Fibroblast of skin of back (primary cell): ENCODE measurements at regions not wholly inside any gene's neighbourhood (a gene's known extent, or its start where the extent isn't known, plus 50 kb on each side); places are given as distances from the start of the nearest gene placed in this dataset.
A peak's percentile ranks its signal among the peaks of the same experiment; 100 is the strongest.

Source experiments
- DNase-seq: peaks from one replicate; pipeline ENCODE4 v3.0.0-alpha.2; 2013

- DNase-seq = no peak
These were observed 217.9 kb downstream of the ENC1 start for GRCh38 chr5:74422671-74423070.

DNA sequence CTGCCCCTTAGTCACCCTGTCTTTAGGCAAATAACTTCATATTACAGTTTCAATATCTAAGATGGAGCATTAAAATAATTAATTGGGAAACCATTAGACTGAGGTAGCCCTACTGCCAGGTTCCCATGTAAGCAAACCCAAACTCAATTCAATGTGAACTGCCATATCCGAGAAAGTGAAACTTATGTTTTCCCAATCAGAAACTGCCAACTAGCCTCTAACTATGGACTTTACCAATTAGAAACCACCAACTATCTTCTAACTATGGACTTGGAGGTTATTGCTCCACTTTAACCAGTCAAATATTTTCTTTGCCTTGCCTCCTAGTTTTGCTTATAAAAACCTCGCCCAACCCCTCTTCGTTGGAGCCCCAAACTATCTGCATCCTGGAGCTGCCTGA is 218.5 kb downstream of the ENC1 start:
- DNase-seq = no peak

- DNase-seq = no peak
These were observed 219.2 kb downstream of the ENC1 start for GRCh38 chr5:74421377-74421776.

GRCh38 chr5:74420947-74421346 is 219.6 kb downstream of the ENC1 start:
- DNase-seq = no peak

- no peak for DNase-seq
These were observed 220.3 kb downstream of the ENC1 start for GRCh38 chr5:74420220-74420619.

DNA sequence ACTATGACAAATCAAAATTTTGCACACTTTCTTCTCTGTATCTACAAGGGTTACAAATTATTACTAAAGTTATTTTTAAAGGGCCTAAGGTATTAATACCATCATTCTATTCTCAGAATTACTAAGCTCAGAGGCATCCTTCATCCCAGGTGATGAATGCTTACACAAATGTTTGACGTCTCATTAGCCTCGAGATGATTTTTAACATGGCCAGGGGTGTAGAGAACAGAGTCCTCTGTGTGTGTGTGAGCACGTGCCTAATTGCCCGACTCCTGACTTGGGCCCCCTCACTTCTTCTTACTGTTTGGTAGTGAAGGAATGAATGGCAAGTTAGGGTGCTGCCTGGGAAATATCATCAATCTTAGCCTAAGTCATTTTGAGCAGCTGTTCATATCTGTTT is 221.1 kb downstream of the ENC1 start:
- no peak for DNase-seq

DNA sequence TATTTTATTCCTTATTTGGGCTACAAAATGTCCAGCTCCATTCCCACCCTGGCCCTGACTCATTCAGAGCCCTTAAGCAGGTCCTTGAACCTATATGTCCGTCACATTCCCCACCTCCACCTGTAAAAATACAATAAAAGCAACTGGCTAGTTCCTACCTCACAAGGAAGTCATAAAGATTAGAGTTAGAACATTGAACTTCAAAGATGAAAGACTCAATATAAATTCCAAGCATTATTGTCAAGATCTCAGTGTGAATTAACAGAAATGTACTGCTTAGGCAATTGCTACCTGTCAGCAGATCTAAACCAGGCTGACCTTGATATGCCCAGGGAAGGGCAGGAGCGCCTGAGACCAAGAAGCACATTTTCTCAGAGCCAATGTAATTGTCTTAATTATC is 221.8 kb downstream of the ENC1 start:
- DNase-seq = no peak

DNA sequence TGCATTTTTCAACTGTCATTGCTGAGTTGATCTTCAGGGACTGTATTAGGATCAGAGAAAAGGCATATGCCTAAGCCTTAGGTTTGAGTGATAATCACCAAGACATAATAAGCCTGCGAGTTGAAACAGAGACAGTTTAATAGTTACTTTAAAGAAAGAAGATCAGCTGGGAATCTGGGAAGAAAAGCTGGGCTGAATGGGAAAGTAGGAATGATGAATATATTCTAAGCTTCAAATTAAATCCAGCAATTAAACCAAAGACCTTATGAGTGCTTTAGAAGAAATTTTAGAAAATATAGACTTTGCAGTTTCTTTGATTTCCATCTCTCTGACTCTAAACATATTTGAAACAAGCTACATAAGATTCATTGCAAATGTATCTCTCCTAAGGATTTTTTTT is 222.3 kb downstream of the ENC1 start:
- DNase-seq = no peak

- DNase-seq = no peak
These were observed 224.8 kb downstream of the ENC1 start for GRCh38 chr5:74415695-74416102.

GRCh38 chr5:74414228-74414627 is 226.3 kb downstream of the ENC1 start:
- DNase-seq = no peak

DNA sequence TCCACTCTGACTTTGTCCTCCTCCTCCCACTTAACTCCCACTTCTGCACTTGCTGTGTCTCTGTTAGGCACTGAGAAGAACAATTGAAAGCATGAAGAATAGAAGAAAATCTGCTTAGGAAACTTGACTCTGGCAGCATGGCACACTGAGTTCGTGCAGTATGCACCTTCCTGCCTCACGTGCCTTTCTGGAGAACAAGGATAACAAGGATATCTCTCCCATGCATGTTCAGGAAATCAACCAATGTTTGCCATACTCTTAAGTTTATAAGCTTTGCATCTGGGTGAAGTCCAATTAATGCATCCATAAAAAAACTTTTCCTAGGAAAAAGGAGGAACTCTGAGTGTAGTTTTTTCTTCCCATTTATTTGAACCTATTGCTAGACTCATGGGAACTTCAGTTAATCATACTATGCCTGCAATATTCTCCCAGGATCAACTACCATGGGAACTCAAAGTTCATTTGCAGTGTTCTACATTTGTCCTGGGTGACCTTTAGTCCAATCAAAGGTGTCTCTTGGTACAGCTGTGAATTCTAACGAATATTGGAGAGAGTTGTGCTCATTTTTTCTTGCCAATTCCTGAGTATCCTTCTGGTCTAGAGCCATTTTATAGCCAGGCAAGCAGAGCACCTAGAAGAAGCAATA is 227.0 kb downstream of the ENC1 start:
- no peak for DNase-seq

- no peak for DNase-seq
These were observed 228.5 kb downstream of the ENC1 start for GRCh38 chr5:74412066-74412465.

DNA sequence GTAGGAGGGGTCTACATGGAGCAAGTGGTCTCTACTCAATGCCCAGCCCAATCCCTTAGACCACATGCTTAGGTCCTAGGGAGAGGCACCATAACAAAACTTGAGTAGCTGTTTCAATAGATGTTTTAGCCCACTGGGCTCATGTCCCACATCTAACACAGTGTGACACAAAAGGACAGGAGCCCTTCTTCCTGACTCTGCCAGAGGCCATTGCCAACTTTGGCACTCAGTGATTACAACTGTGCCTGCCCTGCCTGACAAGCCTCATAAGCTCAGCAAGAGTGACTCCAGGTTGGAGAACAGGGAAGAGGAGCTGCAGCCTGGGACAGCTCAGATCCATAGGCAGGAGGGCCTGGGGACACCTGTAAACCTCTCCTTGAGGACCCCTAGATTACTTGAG is 230.8 kb downstream of the ENC1 start:
- DNase-seq = no peak

- no peak for DNase-seq
These were observed 231.3 kb downstream of the ENC1 start for GRCh38 chr5:74409166-74409706.

- DNase-seq = no peak
These were observed 232.1 kb downstream of the ENC1 start for GRCh38 chr5:74408150-74409043.

DNA sequence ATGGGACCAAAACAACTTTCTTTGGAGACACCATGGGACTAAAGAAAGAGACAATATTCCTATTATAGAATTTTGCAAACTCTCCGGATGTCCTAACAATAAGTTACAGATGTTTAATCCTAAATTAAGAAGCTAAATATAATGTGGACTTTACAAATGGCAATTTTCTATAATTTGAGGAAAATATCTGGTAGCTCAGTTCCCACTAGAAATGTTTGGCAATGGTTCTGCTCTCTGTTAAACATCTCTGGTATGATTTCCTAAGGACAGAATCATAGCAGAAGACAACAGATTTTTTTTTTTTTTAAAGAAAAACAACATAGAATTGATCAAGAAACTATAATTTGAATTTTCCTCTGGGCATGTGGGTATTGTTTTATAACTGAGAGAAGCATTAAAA is 232.8 kb downstream of the ENC1 start:
- no peak for DNase-seq

GRCh38 chr5:74406844-74407243 is 233.7 kb downstream of the ENC1 start:
- DNase-seq = no peak

DNA sequence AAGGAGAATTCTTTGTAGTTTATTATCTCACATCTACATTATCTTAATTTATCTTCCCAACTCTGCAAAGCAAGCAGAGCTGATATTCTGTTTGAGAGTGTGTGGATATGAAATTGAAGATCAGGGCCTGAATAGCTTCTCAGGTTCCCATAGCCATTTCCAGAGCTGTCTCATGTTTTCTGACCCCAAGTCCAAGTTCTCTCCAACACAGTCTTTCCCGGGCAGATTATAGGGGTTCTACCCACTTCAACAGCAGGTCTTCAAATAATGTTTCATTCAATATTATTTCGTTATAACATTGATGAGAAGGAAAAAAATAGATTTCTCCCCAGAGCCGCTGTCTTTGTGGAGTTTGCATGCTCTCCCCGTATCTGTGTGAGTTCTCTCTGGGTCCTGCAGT is 234.9 kb downstream of the ENC1 start:
- no peak for DNase-seq

- no peak for DNase-seq
These were observed 235.7 kb downstream of the ENC1 start for GRCh38 chr5:74404574-74405508.

DNA sequence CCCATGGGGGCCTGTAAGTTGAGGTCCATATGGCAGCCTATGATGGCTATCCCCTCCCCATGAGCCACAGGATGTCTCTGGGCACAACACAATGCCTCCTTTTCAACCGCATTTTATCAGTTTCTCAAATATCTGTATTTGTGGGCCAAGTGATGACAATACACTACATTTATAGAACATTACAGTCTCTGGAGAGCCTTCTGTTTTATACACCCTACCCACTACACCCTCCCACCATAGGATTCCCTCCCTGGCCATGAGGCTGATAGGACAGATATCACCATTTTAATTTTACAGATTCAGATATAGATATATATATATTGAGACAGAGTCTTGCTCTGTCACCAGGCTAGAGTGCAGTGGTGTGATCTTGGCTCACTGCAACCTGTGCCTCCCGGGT is 236.8 kb downstream of the ENC1 start:
- DNase-seq = no peak

- DNase-seq = no peak
These were observed 238.0 kb downstream of the ENC1 start for GRCh38 chr5:74402553-74402952.

- peak; percentile 19 for DNase-seq
These were observed 238.6 kb downstream of the ENC1 start for GRCh38 chr5:74401946-74402320.
